Left ventricle myocardium inferior (tissue), 1 donor: ENCODE measurements at regions not wholly inside any gene's neighbourhood (a gene's known extent, or its start where the extent isn't known, plus 50 kb on each side); places are given as distances from the start of the nearest gene placed in this dataset.

Experiments
- DNase-seq: peaks from one replicate; pipeline ENCODE4 v3.0.0-alpha.2; 2020
- H3K27ac ChIP-seq: fragments of 200-600 bp; replicated peaks from 2 replicates; pipeline ENCODE4 v1.8.0; 2021
- H3K27me3 ChIP-seq: fragments of 200-600 bp; 2 replicates; pipeline ENCODE4 v1.8.0; 2021; ENCODE audit warnings: low read depth
- H3K36me3 ChIP-seq: fragments of 200-600 bp; 2 replicates; pipeline ENCODE4 v1.8.0; 2021
- H3K4me1 ChIP-seq: fragments of 200-600 bp; 2 replicates; pipeline ENCODE4 v1.8.0; 2021
- H3K4me3 ChIP-seq: fragments of 200-600 bp; 2 replicates; pipeline ENCODE4 v1.8.0; 2021; ENCODE audit warnings: mild to moderate bottlenecking, moderate library complexity
- H3K9me3 ChIP-seq: fragments of 200-600 bp; replicated peaks from 2 replicates; pipeline ENCODE4 v1.8.0; 2021
- CTCF ChIP-seq: fragments of 200-600 bp; IDR thresholded peaks from 2 replicates; pipeline ENCODE4 v1.8.0; 2021; ENCODE audit warnings: antibody characterized with exemption, mild to moderate bottlenecking, borderline replicate concordance
- intact Hi-C: fragments of 100-400 bp; cut with micrococcal nuclease; formaldehyde crosslinking; loops from one replicate; pipeline ENCODE4 v1.11.0; 2022
- donor health status: DM: no; HTN: yes; CAD: no; lungs with severe emphysema.

GRCh38 chr2:200189964-200190363 is 116.5 kb upstream of the SPATS2L start:
- no peaks in the 10 kb centered on the region for H3K36me3 ChIP-seq
- H3K27ac ChIP-seq = no peak overlapping the region
- no peak overlapping the region for H3K4me3 ChIP-seq
- TF ChIP-seq CTCF = no peak
- intact Hi-C loops = no loop called here
- peaks cover 27% of the 10 kb centered on the region for H3K27me3 ChIP-seq
- no peak for DNase-seq
- peaks cover 8% of the 10 kb centered on the region for H3K9me3 ChIP-seq
- no peaks in the 10 kb centered on the region for H3K4me1 ChIP-seq

- TF ChIP-seq CTCF = no peak
These were observed 113.2 kb upstream of the SPATS2L start for GRCh38 chr2:200193331-200193730.

GRCh38 chr2:200193791-200194190 is 112.7 kb upstream of the SPATS2L start:
- intact Hi-C loops = no loop called here
- no peak for TF ChIP-seq CTCF
- Histone ChIP-seq H3K36me3 (no peaks in the 10 kb centered on the region), H3K9me3 (peaks cover 4% of the 10 kb centered on the region), H3K4me1 (no peaks in the 10 kb centered on the region), H3K4me3 (no peak overlapping the region), H3K27ac (no peak overlapping the region), H3K27me3 (peaks cover 5% of the 10 kb centered on the region)
- no peak for DNase-seq

More at GRCh38 chr2:200193331-200193730, 113.2 kb upstream of the SPATS2L start:
- H3K27me3 ChIP-seq = peaks cover 5% of the 10 kb centered on the region
- peaks cover under 1% of the 10 kb centered on the region for H3K9me3 ChIP-seq
- H3K27ac ChIP-seq = no peak overlapping the region
- intact Hi-C loops = no loop called here
- H3K4me1 ChIP-seq = no peaks in the 10 kb centered on the region
- no peaks in the 10 kb centered on the region for H3K36me3 ChIP-seq
- no peak overlapping the region for H3K4me3 ChIP-seq
- DNase-seq = no peak

GRCh38 chr2:200194746-200195145 is 111.7 kb upstream of the SPATS2L start:
- intact Hi-C loops = no loop called here
- Histone ChIP-seq H3K36me3 (no peaks in the 10 kb centered on the region), H3K27ac (no peak overlapping the region), H3K4me3 (no peak overlapping the region), H3K27me3 (peaks cover 5% of the 10 kb centered on the region), H3K9me3 (peaks cover 4% of the 10 kb centered on the region), H3K4me1 (no peaks in the 10 kb centered on the region)
- TF ChIP-seq CTCF = no peak
- DNase-seq = no peak

GRCh38 chr2:200199005-200199404 is 107.5 kb upstream of the SPATS2L start:
- no peak for DNase-seq
- Histone ChIP-seq H3K4me3 (no peak overlapping the region), H3K9me3 (peaks cover 4% of the 10 kb centered on the region), H3K27me3 (no peaks in the 10 kb centered on the region), H3K27ac (no peak overlapping the region), H3K36me3 (no peaks in the 10 kb centered on the region), H3K4me1 (no peaks in the 10 kb centered on the region)
- intact Hi-C loops = no loop called here
- TF ChIP-seq CTCF = no peak
